HT-29 (cell line): ENCODE measurements at regions not wholly inside any gene's neighbourhood (a gene's known extent, or its start where the extent isn't known, plus 50 kb on each side); places are given as distances from the start of the nearest gene placed in this dataset.
"Not testable (repeated sequence)": the region's sequence is repeated elsewhere in the genome, so short reads cannot be mapped to it uniquely, and the experiment has no call there.

Experiments used
- DNase-seq: peaks from one replicate; pipeline ENCODE4 v3.0.0-alpha.2; 2015; ENCODE audit warnings: low spot score

- DNase-seq, result no peak
These were observed 172.5 kb downstream of the TEX29 start for GRCh38 chr13:111492958-111493357.

DNA sequence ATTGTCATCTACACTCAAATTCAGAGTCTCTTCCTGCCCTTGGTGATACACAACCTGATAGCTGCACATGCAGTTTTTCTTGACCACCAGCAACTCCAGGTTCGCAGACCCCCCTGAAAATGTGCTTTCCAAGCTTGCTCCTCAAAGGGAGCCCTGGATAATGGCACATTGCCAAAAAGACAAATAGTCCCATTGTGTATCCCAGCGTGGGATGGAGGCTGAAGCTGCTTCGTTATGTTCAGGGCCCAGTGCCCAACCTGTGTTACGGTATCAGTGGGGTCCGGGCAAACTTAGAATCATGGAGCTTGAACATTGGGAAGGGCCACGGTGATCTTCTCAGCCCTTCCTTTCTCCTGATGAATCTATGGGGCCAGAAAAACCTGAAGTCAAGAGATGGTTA, 173.0 kb downstream of the TEX29 start:
- DNase-seq, result no peak

GRCh38 chr13:111494641-111495040, 174.2 kb downstream of the TEX29 start:
- no peak for DNase-seq

GRCh38 chr13:111501596-111502535, 181.4 kb downstream of the TEX29 start:
- not testable (repeated sequence) for DNase-seq

- DNase-seq, result no peak
These were observed 182.5 kb downstream of the TEX29 start for GRCh38 chr13:111502957-111503356.

GRCh38 chr13:111503376-111503775, 182.9 kb downstream of the TEX29 start:
- DNase-seq, result no peak

DNA sequence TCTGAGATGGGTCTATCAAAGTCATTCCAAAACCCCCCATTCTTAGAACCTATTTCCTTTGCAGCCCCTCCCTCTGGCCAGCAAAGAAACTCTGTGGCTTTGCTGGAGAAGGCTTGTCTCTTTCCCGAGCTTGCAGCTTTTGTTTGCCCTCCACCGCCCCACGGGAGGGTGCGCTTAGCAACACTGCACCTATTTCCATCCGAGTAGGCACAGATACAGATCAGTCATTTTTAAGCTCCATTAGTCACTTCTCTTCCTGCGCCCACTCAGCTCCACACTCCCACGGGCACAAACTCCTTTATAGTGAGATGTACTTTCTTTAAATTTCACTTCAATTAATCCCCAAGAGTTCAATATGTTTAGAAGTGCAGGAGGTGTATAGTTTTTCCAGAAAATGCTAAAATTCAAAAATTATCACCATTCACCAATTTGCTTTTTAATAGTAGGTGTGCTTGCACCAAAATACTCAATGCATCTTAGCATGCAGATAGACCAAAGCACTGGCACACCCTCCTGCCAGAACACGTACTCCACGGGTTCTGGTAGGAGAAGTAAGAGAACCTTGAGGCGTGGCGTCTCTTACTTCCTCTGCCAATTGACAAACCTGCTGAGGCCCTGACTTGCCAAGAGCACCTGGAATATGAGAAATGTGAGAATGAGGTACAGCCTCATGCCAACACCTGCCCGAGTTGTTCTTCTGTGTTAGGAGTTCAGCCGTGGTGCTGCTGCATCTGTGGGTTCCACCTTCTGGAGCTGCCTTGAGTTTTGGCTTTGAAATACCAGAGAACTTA, 183.7 kb downstream of the TEX29 start:
- DNase-seq, result no peak

DNA sequence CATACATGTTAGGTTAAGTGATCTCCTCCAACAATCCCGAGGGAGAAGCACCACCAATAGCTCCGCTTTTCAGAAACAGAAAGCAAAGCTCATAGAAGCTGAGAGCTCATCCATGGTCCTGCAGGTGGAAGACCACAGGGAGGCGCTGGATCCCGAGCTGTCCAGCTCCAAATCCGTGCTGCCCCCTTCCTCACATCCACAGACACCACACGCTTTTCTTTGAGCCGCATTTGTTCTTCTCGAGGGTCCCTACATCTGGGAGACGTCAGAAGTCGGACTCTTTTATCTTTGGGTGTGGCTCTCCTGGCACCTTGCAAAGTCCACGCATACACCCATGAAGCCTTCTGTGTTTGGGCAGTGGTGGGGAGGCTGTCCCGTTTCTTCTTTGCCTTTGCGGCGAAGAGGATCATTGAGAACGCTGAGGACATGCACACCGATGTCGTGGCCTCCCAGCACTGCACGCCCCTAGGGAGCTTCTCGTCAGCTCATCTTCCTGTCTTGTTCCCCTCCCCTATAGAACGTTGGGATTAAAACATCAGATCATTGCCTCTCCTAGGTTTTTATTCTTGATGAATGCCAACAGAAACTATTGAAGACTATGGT, 184.8 kb downstream of the TEX29 start:
- peak; percentile 26 for DNase-seq

DNA sequence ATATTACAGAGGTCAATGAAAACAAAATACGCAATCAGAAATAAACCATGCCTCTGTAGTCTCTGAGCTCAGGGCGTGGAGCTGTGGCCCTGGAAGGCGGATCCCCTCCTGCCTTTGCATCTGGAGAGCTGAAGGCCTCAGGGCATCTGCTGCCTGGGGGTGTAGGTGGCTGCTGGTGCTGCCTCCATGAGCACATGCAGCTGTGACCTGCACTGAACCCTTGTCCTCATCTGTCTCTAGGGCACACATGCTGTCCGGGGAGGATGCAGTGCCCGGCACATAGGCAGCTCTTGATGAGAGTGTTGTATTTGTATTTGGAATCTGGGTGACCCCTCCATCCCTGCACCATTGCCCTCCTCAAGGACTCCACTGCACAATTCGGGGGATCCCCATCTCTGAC, 185.7 kb downstream of the TEX29 start:
- no peak for DNase-seq

GRCh38 chr13:111506621-111507020, 186.2 kb downstream of the TEX29 start:
- DNase-seq, result no peak

GRCh38 chr13:111508164-111508870, 187.9 kb downstream of the TEX29 start:
- no peak for DNase-seq

- DNase-seq, result no peak
These were observed 188.6 kb downstream of the TEX29 start for GRCh38 chr13:111508902-111509509.

DNA sequence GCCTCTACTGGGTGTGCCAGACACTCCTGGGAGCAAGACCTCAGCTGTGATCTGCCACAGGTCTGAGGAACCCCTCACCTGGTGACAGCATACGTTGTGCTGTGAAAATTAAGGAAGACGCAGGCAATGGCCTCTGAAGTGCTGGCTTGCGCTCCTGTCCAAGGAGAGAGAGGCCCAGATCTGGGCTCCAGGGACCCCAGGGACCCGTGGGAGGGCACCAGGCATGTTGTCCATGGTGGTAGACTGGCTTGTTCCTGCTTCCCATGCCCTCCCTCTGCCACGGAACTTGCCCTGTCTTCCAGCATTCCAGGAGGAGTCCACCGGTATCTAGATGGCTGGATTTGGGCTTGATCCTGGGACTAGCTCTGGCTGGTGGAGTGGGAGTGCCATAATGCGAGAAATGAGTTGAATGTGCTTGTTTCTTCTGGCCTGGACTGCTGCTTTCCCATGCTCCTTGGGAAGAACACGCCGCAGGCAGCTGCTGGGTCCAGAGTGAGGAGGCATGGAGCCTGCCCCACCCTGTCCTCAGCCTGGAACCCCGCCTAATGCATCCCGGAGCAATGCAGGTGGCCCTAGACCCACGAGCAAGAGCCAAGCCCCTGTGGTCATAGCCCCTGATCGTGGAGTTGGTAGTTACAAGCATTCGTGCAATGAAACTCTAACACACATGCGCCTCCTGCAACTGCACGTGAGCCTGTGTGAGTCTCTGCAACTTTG, 190.2 kb downstream of the TEX29 start:
- DNase-seq, result no peak

DNA sequence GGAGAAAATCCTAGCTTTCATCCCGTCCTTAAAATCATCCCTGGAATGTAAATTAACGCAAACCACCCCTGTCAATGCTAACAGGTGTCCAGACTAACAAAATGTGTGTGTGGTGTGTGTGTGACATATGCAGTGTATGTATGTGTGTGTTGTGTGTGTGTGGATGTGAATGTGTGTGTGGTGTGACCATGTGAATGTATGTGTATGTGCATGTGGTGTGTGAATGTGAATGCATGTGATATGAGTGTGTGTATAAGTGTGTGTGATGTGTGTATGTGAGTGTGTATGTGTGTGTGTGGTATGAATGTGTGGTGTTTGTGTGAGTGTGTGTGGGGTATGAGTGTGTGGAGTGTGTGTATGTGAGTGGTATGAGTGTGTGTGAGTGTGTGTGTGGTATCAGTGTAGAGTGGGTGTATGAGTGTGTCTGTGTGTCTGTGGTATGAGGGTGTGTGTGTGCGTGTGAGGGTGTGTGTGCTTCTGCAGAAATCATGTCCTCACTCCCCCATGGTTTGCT, 190.8 kb downstream of the TEX29 start:
- DNase-seq, result no peak

GRCh38 chr13:111511805-111512504, 191.5 kb downstream of the TEX29 start:
- DNase-seq, result no peak

- DNase-seq, result no peak
These were observed 192.3 kb downstream of the TEX29 start for GRCh38 chr13:111512707-111513106.

- DNase-seq, result no peak
These were observed 193.5 kb downstream of the TEX29 start for GRCh38 chr13:111513766-111514609.

- no peak for DNase-seq
These were observed 194.3 kb downstream of the TEX29 start for GRCh38 chr13:111514610-111515306.
